ENCODE measurements at regions not wholly inside any gene's neighbourhood (a gene's known extent, or its start where the extent isn't known, plus 50 kb on each side); places are given as distances from the start of the nearest gene placed in this dataset.

- H3K27me3 ChIP-seq (ENCODE audit: control insufficient read depth in 4 of 4, insufficient read depth in 4 of 4, low read length in 3 of 4) = no peaks in the 10 kb centered on the region
- no peaks in the 10 kb centered on the region for H3K4me1 ChIP-seq (ENCODE audit: control insufficient read depth in 4 of 4, insufficient read depth in 4 of 4, low read length in 3 of 4)
- H3K9me3 ChIP-seq (ENCODE audit: control insufficient read depth in 4 of 4, low read length in 3 of 4) = no peaks in the 10 kb centered on the region
- H3K36me3 ChIP-seq (ENCODE audit: control insufficient read depth in 4 of 4, insufficient read depth in 3 of 4, low read depth in 1 of 4, low read length in 3 of 4) = no peaks in the 10 kb centered on the region
- no peak for DNase-seq (ENCODE audit: low spot score)
- H3K27ac ChIP-seq (ENCODE audit: low read depth in 1 of 2, low read length in 2 of 2) = no peak overlapping the region
- no peak overlapping the region for H3K4me3 ChIP-seq (ENCODE audit: low read depth in 1 of 3, low read length in 3 of 3)
- H3K9ac ChIP-seq (ENCODE audit: low read depth in 1 of 2, low read length in 2 of 2) = no peak overlapping the region
- WGBS = 76% methylated on average over 1 of the region's 1 CpG
- TF ChIP-seq ATF3 (IDR thresholded peaks at IDR 0.05) = no peak
- TF ChIP-seq, protein P1, sequence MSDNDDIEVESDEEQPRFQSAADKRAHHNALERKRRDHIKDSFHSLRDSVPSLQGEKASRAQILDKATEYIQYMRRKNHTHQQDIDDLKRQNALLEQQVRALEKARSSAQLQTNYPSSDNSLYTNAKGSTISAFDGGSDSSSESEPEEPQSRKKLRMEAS (IDR thresholded peaks at IDR 0.05) = no peak
- TF ChIP-seq, protein P2, sequence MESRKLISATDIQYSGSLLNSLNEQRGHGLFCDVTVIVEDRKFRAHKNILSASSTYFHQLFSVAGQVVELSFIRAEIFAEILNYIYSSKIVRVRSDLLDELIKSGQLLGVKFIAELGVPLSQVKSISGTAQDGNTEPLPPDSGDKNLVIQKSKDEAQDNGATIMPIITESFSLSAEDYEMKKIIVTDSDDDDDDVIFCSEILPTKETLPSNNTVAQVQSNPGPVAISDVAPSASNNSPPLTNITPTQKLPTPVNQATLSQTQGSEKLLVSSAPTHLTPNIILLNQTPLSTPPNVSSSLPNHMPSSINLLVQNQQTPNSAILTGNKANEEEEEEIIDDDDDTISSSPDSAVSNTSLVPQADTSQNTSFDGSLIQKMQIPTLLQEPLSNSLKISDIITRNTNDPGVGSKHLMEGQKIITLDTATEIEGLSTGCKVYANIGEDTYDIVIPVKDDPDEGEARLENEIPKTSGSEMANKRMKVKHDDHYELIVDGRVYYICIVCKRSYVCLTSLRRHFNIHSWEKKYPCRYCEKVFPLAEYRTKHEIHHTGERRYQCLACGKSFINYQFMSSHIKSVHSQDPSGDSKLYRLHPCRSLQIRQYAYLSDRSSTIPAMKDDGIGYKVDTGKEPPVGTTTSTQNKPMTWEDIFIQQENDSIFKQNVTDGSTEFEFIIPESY (IDR thresholded peaks at IDR 0.05) = no peak
- TF ChIP-seq SP1 (IDR thresholded peaks at IDR 0.05) = no peak
- no peak for TF ChIP-seq REST (IDR thresholded peaks at IDR 0.05)
- no peak for TF ChIP-seq FOXA1 (IDR thresholded peaks at IDR 0.05)
- no peak for TF ChIP-seq HNF4G (IDR thresholded peaks at IDR 0.05)
- TF ChIP-seq TAF1 (conservative IDR thresholded peaks at IDR 0.05) = no peak
- no peak for TF ChIP-seq JUND (IDR thresholded peaks at IDR 0.05)
- no peak for TF ChIP-seq RXRA (IDR thresholded peaks at IDR 0.05)
- no peak for TF ChIP-seq FOXA2 (IDR thresholded peaks at IDR 0.05)
- no peak for TF ChIP-seq HNF4A (conservative IDR thresholded peaks at IDR 0.05)
- TF ChIP-seq EGR1 (IDR thresholded peaks at IDR 0.05; ENCODE audit: low read depth in 2 of 2) = no peak
- TF ChIP-seq YY1 (IDR thresholded peaks at IDR 0.05) = no peak
- TF ChIP-seq, protein P3, sequence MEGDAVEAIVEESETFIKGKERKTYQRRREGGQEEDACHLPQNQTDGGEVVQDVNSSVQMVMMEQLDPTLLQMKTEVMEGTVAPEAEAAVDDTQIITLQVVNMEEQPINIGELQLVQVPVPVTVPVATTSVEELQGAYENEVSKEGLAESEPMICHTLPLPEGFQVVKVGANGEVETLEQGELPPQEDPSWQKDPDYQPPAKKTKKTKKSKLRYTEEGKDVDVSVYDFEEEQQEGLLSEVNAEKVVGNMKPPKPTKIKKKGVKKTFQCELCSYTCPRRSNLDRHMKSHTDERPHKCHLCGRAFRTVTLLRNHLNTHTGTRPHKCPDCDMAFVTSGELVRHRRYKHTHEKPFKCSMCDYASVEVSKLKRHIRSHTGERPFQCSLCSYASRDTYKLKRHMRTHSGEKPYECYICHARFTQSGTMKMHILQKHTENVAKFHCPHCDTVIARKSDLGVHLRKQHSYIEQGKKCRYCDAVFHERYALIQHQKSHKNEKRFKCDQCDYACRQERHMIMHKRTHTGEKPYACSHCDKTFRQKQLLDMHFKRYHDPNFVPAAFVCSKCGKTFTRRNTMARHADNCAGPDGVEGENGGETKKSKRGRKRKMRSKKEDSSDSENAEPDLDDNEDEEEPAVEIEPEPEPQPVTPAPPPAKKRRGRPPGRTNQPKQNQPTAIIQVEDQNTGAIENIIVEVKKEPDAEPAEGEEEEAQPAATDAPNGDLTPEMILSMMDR (IDR thresholded peaks at IDR 0.05; ENCODE audit: low read depth, low read length, missing input control) = no peak
- no peak for TF ChIP-seq RAD21 (IDR thresholded peaks at IDR 0.05)
- no peak for TF ChIP-seq NR2F2 (IDR thresholded peaks at IDR 0.05)
- TF ChIP-seq GABPA (IDR thresholded peaks at IDR 0.05 in 1 of 2, conservative IDR thresholded peaks at IDR 0.05 in 1 of 2) = no peak
Observed at GRCh38 chr13:67986234-67986633, 756.1 kb upstream of the PCDH9 start.
